K562 (cell line): ENCODE measurements at regions not wholly inside any gene's neighbourhood (a gene's known extent, or its start where the extent isn't known, plus 50 kb on each side); places are given as distances from the start of the nearest gene placed in this dataset.

ENCODE experiments used
- ATAC-seq: fragments of 200-7000 bp; cut with Tn5 transposase; 3 replicates; pipeline ENCODE4 v1.9.1; 2020; ENCODE audit warnings: moderate library complexity
- BruUV-seq: library from RNA; stranded (reverse); fragments of 400-500 nt; replicated peaks from 2 replicates; lab custom pipeline; 2021; lab: Mats Ljungman, UMichigan
- CTCF ChIA-PET: fragments of 300-600 bp; formaldehyde crosslinking; extraction: SDS; loops from one replicate; lab custom pipeline; 2021; ENCODE audit warnings: low intra/inter-chr PET ratio; lab: Yijun Ruan, JAX
- POLR2A ChIA-PET: fragments of 300-600, 350-650 bp; sonication (Branson Sonifier 250); formaldehyde crosslinking; extraction: SDS; loops from one replicate; lab custom pipeline; 2021; ENCODE audit warnings: antibody characterized with exemption, inconsistent platforms; lab: Yijun Ruan, JAX
- DNase-seq, 4 experiments: peaks; one replicate each; pipeline versions ENCODE4 v3.0.0 to v3.0.0-alpha.2; 2011 to 2018; ENCODE audit warnings: low spot score in 3 of 4, mixed read lengths in 3 of 4; ENCODE audit errors: extremely low read depth in 1 of 4
- FAIRE-seq: peaks from 2 replicates; lab custom pipeline; 2011; peaks lifted over from hg19 to GRCh38; lab: Jason Lieb, UNC
- H2AFZ ChIP-seq: 2 replicates; pipeline ENCODE4 v1.6.0; 2011; ENCODE audit warnings: low read depth, low read length, control low read depth, inconsistent platforms
- H3K27ac ChIP-seq: fragments of 200-600 bp; 3 replicates; pipeline ENCODE4 v1.8.0; 2011; ENCODE audit warnings: low read depth, mild to moderate bottlenecking, control low read depth, inconsistent platforms, low read length, moderate library complexity, mixed read lengths; ENCODE audit errors: extremely low read depth
- H3K27me3 ChIP-seq, 2 experiments: fragments of 300-600 bp in 1 of 2; 2 replicates in 1 of 2; 3 replicates in 1 of 2; pipeline versions ENCODE4 v1.6.0 to v1.8.0; 2011; ENCODE audit warnings: inconsistent platforms in 2 of 2, low read length in 2 of 2, mild to moderate bottlenecking in 1 of 2, mixed read lengths in 1 of 2, moderate library complexity in 1 of 2; ENCODE audit not compliant: control insufficient read depth in 2 of 2, insufficient read depth in 2 of 2
- H3K36me3 ChIP-seq: fragments of 300-600 bp; 3 replicates; pipeline ENCODE4 v1.8.0; 2011; ENCODE audit warnings: mild to moderate bottlenecking, low read length, inconsistent platforms; ENCODE audit not compliant: control insufficient read depth, insufficient read depth
- H3K4me1 ChIP-seq, 2 experiments: fragments of 200-600 bp in 1 of 2; replicated peaks in 1 of 2; 2 replicates in 1 of 2; 3 replicates in 1 of 2; pipeline versions ENCODE4 v1.5.1 to v1.8.0; 2011; ENCODE audit warnings: inconsistent platforms in 2 of 2, low read length in 2 of 2, mild to moderate bottlenecking in 1 of 2, mixed read lengths in 1 of 2, moderate library complexity in 1 of 2; ENCODE audit not compliant: control insufficient read depth in 2 of 2, insufficient read depth in 2 of 2
- H3K4me2 ChIP-seq: 2 replicates; pipeline ENCODE4 v1.6.1; 2011; ENCODE audit warnings: low read length, control low read depth, inconsistent platforms, mixed read lengths; ENCODE audit not compliant: insufficient read depth
- H3K4me3 ChIP-seq: fragments of 200-600 bp; sonication (generic), shearing (Covaris generic); 2 replicates; pipeline ENCODE4 v1.5.1; 2016; ENCODE audit warnings: control low read depth, inconsistent platforms
- H3K79me2 ChIP-seq: fragments of 200-600 bp; 3 replicates; pipeline ENCODE4 v1.8.0; 2011; ENCODE audit warnings: low read length, inconsistent platforms; ENCODE audit not compliant: control insufficient read depth, insufficient read depth
- H3K9ac ChIP-seq, 2 experiments: 2 replicates each; pipeline versions ENCODE4 v1.6.0 to v1.6.1; 2011; ENCODE audit warnings: low read depth in 2 of 2, low read length in 2 of 2, control low read depth in 1 of 2, inconsistent platforms in 1 of 2, mild to moderate bottlenecking in 1 of 2, mixed read lengths in 1 of 2; ENCODE audit not compliant: insufficient read depth in 1 of 2
- H3K9me1 ChIP-seq: one replicate; pipeline ENCODE4 v1.6.0; 2011; ENCODE audit warnings: inconsistent platforms, mild to moderate bottlenecking, low read length, moderate library complexity; ENCODE audit not compliant: control insufficient read depth, insufficient read depth
- H3K9me3 ChIP-seq: replicated peaks from 2 replicates; pipeline ENCODE4 v1.5.1; 2011; ENCODE audit warnings: low read depth, low read length, inconsistent platforms; ENCODE audit not compliant: control insufficient read depth, insufficient read depth
- H4K20me1 ChIP-seq: replicated peaks from 2 replicates; pipeline ENCODE4 v1.6.1; 2011; ENCODE audit warnings: low read length, inconsistent platforms, mixed read lengths; ENCODE audit not compliant: control insufficient read depth, insufficient read depth
- ZBTB1 ChIP-seq: sonication (generic); formaldehyde crosslinking; IDR thresholded peaks from 2 replicates; pipeline ENCODE4 v1.8.1; 2023; ENCODE audit warnings: missing genetic modification reagents, low read depth, mild to moderate bottlenecking, borderline replicate concordance
- ZBTB17 ChIP-seq: fragments of 450-650 bp; formaldehyde crosslinking; IDR thresholded peaks from 2 replicates; pipeline ENCODE4 v1.4.0; 2020; ENCODE audit warnings: mild to moderate bottlenecking
- ZKSCAN8 ChIP-seq: fragments of 200-800 bp; sonication (Bioruptor generic); IDR thresholded peaks from 2 replicates; pipeline ENCODE4 v1.6.1; 2016; ENCODE audit warnings: missing genetic modification characterization, missing compliant biosample characterization
- ZNF551 ChIP-seq: fragments of 250-450 bp; sonication (Bioruptor Pico); IDR thresholded peaks from 2 replicates; pipeline ENCODE4 v1.5.0; 2021; ENCODE audit warnings: mild to moderate bottlenecking, moderate library complexity
- ZNF695 ChIP-seq: fragments of 450-650 bp; formaldehyde crosslinking; IDR thresholded peaks from 2 replicates; pipeline ENCODE4 v1.4.0; 2020; ENCODE audit warnings: mild to moderate bottlenecking, moderate library complexity
- in situ Hi-C: fragments of 300-500 bp; cut with MboI; formaldehyde crosslinking; loops from 4 replicates; pipeline ENCODE4 v1.15.0; 2018; ENCODE audit warnings: inconsistent platforms, mixed read lengths
- intact Hi-C: fragments of 100-400 bp; cut with micrococcal nuclease; formaldehyde crosslinking; loops from 2 replicates; pipeline ENCODE4 v1.14.2; 2022
- TF ChIP-seq, protein P1 (sequence below): fragments of 250-450 bp; sonication (Bioruptor Pico); IDR thresholded peaks from 2 replicates; pipeline ENCODE4 v1.8.0; 2021; ENCODE audit warnings: moderate library complexity, mild to moderate bottlenecking, inconsistent platforms
- TF ChIP-seq, protein P2 (sequence below): fragments of 250-450 bp; sonication (Bioruptor Pico); IDR thresholded peaks from 2 replicates; pipeline ENCODE4 v1.9.0; 2021; ENCODE audit warnings: mild to moderate bottlenecking, inconsistent platforms

DNA sequence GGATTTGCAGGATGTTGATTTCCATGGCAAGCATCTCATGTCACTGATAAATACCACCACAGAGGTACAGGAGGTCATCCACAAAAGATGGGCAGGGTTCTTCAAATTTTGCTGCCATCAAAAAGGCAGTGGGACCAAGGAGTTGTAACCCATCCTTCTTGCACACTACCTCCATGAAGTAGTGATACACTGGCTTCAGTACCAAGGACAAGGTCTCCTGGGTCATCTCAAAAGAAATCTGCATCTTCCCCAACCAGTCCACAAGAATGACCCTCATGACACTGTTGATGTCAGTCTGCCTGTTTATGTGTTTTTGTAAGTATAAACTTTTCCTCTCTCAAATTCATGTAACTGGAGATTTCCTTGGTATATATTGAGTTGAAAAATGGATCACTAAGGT lies 298.2 kb downstream of the CDH9 start:
- DNase-seq: no peak
- ChIA-PET POLR2A (no interaction called here), CTCF (no interaction called here)
- H3K27me3 ChIP-seq: no peaks in the 10 kb centered on the region
- no peak overlapping the region for H3K4me3 ChIP-seq
- no peaks in the 10 kb centered on the region for H3K79me2 ChIP-seq
- H3K27ac ChIP-seq: no peak overlapping the region
- no peaks in the 10 kb centered on the region for H3K4me1 ChIP-seq
- H3K9me1 ChIP-seq: no peaks in the 10 kb centered on the region
- no peaks in the 10 kb centered on the region for H4K20me1 ChIP-seq
- no peak for FAIRE-seq
- H3K36me3 ChIP-seq: no peaks in the 10 kb centered on the region
- no peak for TF ChIP-seq ZKSCAN8 (CRISPR knock-in tag)
- TF ChIP-seq, protein P1, sequence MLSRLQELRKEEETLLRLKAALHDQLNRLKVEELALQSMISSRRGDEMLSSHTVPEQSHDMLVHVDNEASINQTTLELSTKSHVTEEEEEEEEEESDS: no peak
- no peak for TF ChIP-seq ZBTB17 (CRISPR knock-in tag)
- no peak for TF ChIP-seq ZNF551
- TF ChIP-seq, protein P2, sequence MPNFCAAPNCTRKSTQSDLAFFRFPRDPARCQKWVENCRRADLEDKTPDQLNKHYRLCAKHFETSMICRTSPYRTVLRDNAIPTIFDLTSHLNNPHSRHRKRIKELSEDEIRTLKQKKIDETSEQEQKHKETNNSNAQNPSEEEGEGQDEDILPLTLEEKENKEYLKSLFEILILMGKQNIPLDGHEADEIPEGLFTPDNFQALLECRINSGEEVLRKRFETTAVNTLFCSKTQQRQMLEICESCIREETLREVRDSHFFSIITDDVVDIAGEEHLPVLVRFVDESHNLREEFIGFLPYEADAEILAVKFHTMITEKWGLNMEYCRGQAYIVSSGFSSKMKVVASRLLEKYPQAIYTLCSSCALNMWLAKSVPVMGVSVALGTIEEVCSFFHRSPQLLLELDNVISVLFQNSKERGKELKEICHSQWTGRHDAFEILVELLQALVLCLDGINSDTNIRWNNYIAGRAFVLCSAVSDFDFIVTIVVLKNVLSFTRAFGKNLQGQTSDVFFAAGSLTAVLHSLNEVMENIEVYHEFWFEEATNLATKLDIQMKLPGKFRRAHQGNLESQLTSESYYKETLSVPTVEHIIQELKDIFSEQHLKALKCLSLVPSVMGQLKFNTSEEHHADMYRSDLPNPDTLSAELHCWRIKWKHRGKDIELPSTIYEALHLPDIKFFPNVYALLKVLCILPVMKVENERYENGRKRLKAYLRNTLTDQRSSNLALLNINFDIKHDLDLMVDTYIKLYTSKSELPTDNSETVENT (CRISPR knock-in tag): no peak
- no peak for TF ChIP-seq ZNF695 (CRISPR knock-in tag)
- no peak for TF ChIP-seq ZBTB1 (CRISPR knock-in tag)
- in situ Hi-C loops (no loop called here), intact Hi-C loops (no loop called here)
- no TSS peak for BruUV-seq
- H3K4me2 ChIP-seq: no peak overlapping the region
- no peaks in the 10 kb centered on the region; the same call in 1 of the 2 replicates for H3K9me3 ChIP-seq
- no peak overlapping the region for H3K9ac ChIP-seq
- ATAC-seq: no peak
- H2AFZ ChIP-seq: no peak overlapping the region
